ENCODE measurements at regions not wholly inside any gene's neighbourhood (a gene's known extent, or its start where the extent isn't known, plus 50 kb on each side); places are given as distances from the start of the nearest gene placed in this dataset.

GRCh38 chr4:67229148-67229547 lies 316.2 kb downstream of the CENPC start:
- Mint-ChIP-seq H3K27me3 (no peaks in the 10 kb centered on the region), H3K9me3 (no peaks in the 10 kb centered on the region)

GRCh38 chr4:67220861-67221260 lies 324.4 kb downstream of the CENPC start:
- Mint-ChIP-seq H3K9me3 (no peaks in the 10 kb centered on the region), H3K27me3 (peaks cover 2% of the 10 kb centered on the region)

More at GRCh38 chr4:67229148-67229547, 316.2 kb downstream of the CENPC start:
- Mint-ChIP-seq H3K36me3 (no peaks in the 10 kb centered on the region), H3K4me3 (no peak overlapping the region), H3K4me1 (no peaks in the 10 kb centered on the region), H3K27ac (no peak overlapping the region)

GRCh38 chr4:67218883-67219282 lies 326.4 kb downstream of the CENPC start:
- H3K27ac Mint-ChIP-seq: no peak overlapping the region
- H3K4me1 Mint-ChIP-seq: no peaks in the 10 kb centered on the region
- no peaks in the 10 kb centered on the region for H3K36me3 Mint-ChIP-seq
- peaks cover 2% of the 10 kb centered on the region for H3K27me3 Mint-ChIP-seq
- H3K9me3 Mint-ChIP-seq: peaks cover 0 to 3% (median 0%) of the 10 kb centered on the region in 3 donors
- H3K4me3 Mint-ChIP-seq: no peak overlapping the region

More at GRCh38 chr4:67220861-67221260, 324.4 kb downstream of the CENPC start:
- Mint-ChIP-seq H3K4me1 (no peaks in the 10 kb centered on the region), H3K36me3 (no peaks in the 10 kb centered on the region), H3K4me3 (no peak overlapping the region), H3K27ac (no peak overlapping the region)

- peaks cover 0 to 3% (median 0%) of the 10 kb centered on the region in 3 donors for H3K9me3 Mint-ChIP-seq
- H3K27ac Mint-ChIP-seq: no peak overlapping the region
- no peaks in the 10 kb centered on the region for H3K36me3 Mint-ChIP-seq
- H3K27me3 Mint-ChIP-seq: peaks cover 3% of the 10 kb centered on the region
- no peaks in the 10 kb centered on the region for H3K4me1 Mint-ChIP-seq
- H3K4me3 Mint-ChIP-seq: no peak overlapping the region
Observed at GRCh38 chr4:67207941-67208441, 337.3 kb downstream of the CENPC start.

- H3K36me3 Mint-ChIP-seq: no peaks in the 10 kb centered on the region
- peak overlapping the region in 1 of 3 donors; percentile 63 for H3K27ac Mint-ChIP-seq
- peaks cover 0 to 3% (median 0%) of the 10 kb centered on the region in 3 donors for H3K9me3 Mint-ChIP-seq
- H3K4me3 Mint-ChIP-seq: no peak overlapping the region
- H3K27me3 Mint-ChIP-seq: peaks cover 3% of the 10 kb centered on the region
- no peaks in the 10 kb centered on the region for H3K4me1 Mint-ChIP-seq
Observed at GRCh38 chr4:67204441-67204840, 340.9 kb downstream of the CENPC start.

- Mint-ChIP-seq H3K4me3 (no peak overlapping the region), H3K27me3 (no peaks in the 10 kb centered on the region), H3K27ac (no peak overlapping the region), H3K4me1 (no peaks in the 10 kb centered on the region), H3K36me3 (no peaks in the 10 kb centered on the region), H3K9me3 (peaks cover 0 to 4% (median 0%) of the 10 kb centered on the region in 3 donors)
Observed at GRCh38 chr4:67201334-67201733, 344.0 kb downstream of the CENPC start.

- peaks cover 0 to 4% (median 0%) of the 10 kb centered on the region in 3 donors for H3K9me3 Mint-ChIP-seq
- no peak overlapping the region for H3K27ac Mint-ChIP-seq
- H3K27me3 Mint-ChIP-seq: no peaks in the 10 kb centered on the region
- H3K36me3 Mint-ChIP-seq: no peaks in the 10 kb centered on the region
- H3K4me1 Mint-ChIP-seq: no peaks in the 10 kb centered on the region
- H3K4me3 Mint-ChIP-seq: no peak overlapping the region
Observed at GRCh38 chr4:67198727-67199126, 346.6 kb downstream of the CENPC start.

- H3K27ac Mint-ChIP-seq: no peak overlapping the region
- peaks cover 0 to 5% (median 3%) of the 10 kb centered on the region in 3 donors for H3K9me3 Mint-ChIP-seq
- H3K36me3 Mint-ChIP-seq: no peaks in the 10 kb centered on the region
- H3K4me1 Mint-ChIP-seq: no peaks in the 10 kb centered on the region
- no peaks in the 10 kb centered on the region for H3K27me3 Mint-ChIP-seq
- H3K4me3 Mint-ChIP-seq: no peak overlapping the region
Observed at GRCh38 chr4:67167849-67168248, 377.5 kb downstream of the CENPC start.

- H3K27me3 Mint-ChIP-seq: no peaks in the 10 kb centered on the region
- H3K9me3 Mint-ChIP-seq: no peaks in the 10 kb centered on the region
- no peak overlapping the region for H3K27ac Mint-ChIP-seq
- H3K4me3 Mint-ChIP-seq: no peak overlapping the region
- no peaks in the 10 kb centered on the region for H3K36me3 Mint-ChIP-seq
- no peaks in the 10 kb centered on the region for H3K4me1 Mint-ChIP-seq
Observed at GRCh38 chr4:67162690-67163089, 382.6 kb downstream of the CENPC start.

GRCh38 chr4:67161311-67161710 lies 384.0 kb downstream of the CENPC start:
- Mint-ChIP-seq H3K9me3 (no peaks in the 10 kb centered on the region), H3K36me3 (no peaks in the 10 kb centered on the region), H3K27me3 (no peaks in the 10 kb centered on the region), H3K27ac (no peak overlapping the region), H3K4me3 (no peak overlapping the region), H3K4me1 (no peaks in the 10 kb centered on the region)

GRCh38 chr4:67160394-67160793 lies 384.9 kb downstream of the CENPC start:
- H3K27ac Mint-ChIP-seq: peak overlapping the region in 1 of 3 donors; percentile 48
- H3K4me1 Mint-ChIP-seq: no peaks in the 10 kb centered on the region
- no peaks in the 10 kb centered on the region for H3K36me3 Mint-ChIP-seq
- no peaks in the 10 kb centered on the region for H3K27me3 Mint-ChIP-seq
- H3K9me3 Mint-ChIP-seq: no peaks in the 10 kb centered on the region
- H3K4me3 Mint-ChIP-seq: no peak overlapping the region

GRCh38 chr4:67158666-67159065 lies 386.6 kb downstream of the CENPC start:
- H3K4me1 Mint-ChIP-seq: no peaks in the 10 kb centered on the region
- no peaks in the 10 kb centered on the region for H3K9me3 Mint-ChIP-seq
- no peak overlapping the region for H3K4me3 Mint-ChIP-seq
- no peaks in the 10 kb centered on the region for H3K36me3 Mint-ChIP-seq
- H3K27me3 Mint-ChIP-seq: no peaks in the 10 kb centered on the region
- H3K27ac Mint-ChIP-seq: no peak overlapping the region

- H3K4me1 Mint-ChIP-seq: no peaks in the 10 kb centered on the region
- no peak overlapping the region for H3K27ac Mint-ChIP-seq
- no peaks in the 10 kb centered on the region for H3K27me3 Mint-ChIP-seq
- H3K36me3 Mint-ChIP-seq: no peaks in the 10 kb centered on the region
- H3K4me3 Mint-ChIP-seq: no peak overlapping the region
- H3K9me3 Mint-ChIP-seq: no peaks in the 10 kb centered on the region
Observed at GRCh38 chr4:67152976-67153375, 392.3 kb downstream of the CENPC start.

- no peaks in the 10 kb centered on the region for H3K36me3 Mint-ChIP-seq
- no peaks in the 10 kb centered on the region for H3K4me1 Mint-ChIP-seq
- H3K27ac Mint-ChIP-seq: no peak overlapping the region
- no peaks in the 10 kb centered on the region for H3K9me3 Mint-ChIP-seq
- H3K27me3 Mint-ChIP-seq: no peaks in the 10 kb centered on the region
- H3K4me3 Mint-ChIP-seq: no peak overlapping the region
Observed at GRCh38 chr4:67151376-67152343, 393.6 kb downstream of the CENPC start.

- Mint-ChIP-seq H3K27ac (no peak overlapping the region), H3K4me1 (no peaks in the 10 kb centered on the region), H3K4me3 (no peak overlapping the region), H3K36me3 (no peaks in the 10 kb centered on the region), H3K27me3 (no peaks in the 10 kb centered on the region), H3K9me3 (peaks cover 0 to 5% (median 2%) of the 10 kb centered on the region in 3 donors)
Observed at GRCh38 chr4:67141586-67141985, 403.7 kb downstream of the CENPC start.

GRCh38 chr4:67134616-67135015 lies 410.7 kb downstream of the CENPC start:
- H3K36me3 Mint-ChIP-seq: no peaks in the 10 kb centered on the region
- no peaks in the 10 kb centered on the region for H3K27me3 Mint-ChIP-seq
- peaks cover 0 to 2% (median 0%) of the 10 kb centered on the region in 3 donors for H3K4me1 Mint-ChIP-seq
- H3K4me3 Mint-ChIP-seq: no peak overlapping the region
- H3K9me3 Mint-ChIP-seq: peaks cover 2 to 15% (median 5%) of the 10 kb centered on the region in 3 donors
- no peak overlapping the region for H3K27ac Mint-ChIP-seq

All from IgD-negative memory B cell (primary cell).